HUES48 (cell line): ENCODE measurements at regions not wholly inside any gene's neighbourhood (a gene's known extent, or its start where the extent isn't known, plus 50 kb on each side); places are given as distances from the start of the nearest gene placed in this dataset.

ENCODE experiments used
- H3K27ac ChIP-seq: one replicate; pipeline ENCODE4 v1.7.0; 2013; ENCODE audit warnings: low read depth, low read length, inconsistent platforms
- H3K27me3 ChIP-seq: 2 replicates; pipeline ENCODE4 v1.6.1; 2013; ENCODE audit warnings: mild to moderate bottlenecking, low read length; ENCODE audit not compliant: control insufficient read depth, insufficient read depth
- H3K36me3 ChIP-seq: 2 replicates; pipeline ENCODE4 v1.6.1; 2013; ENCODE audit warnings: low read length; ENCODE audit not compliant: control insufficient read depth, insufficient read depth
- H3K4me1 ChIP-seq: 2 replicates; pipeline ENCODE4 v1.6.1; 2013; ENCODE audit warnings: mild to moderate bottlenecking, low read length; ENCODE audit not compliant: control insufficient read depth, insufficient read depth
- H3K4me3 ChIP-seq: 2 replicates; pipeline ENCODE4 v1.5.1; 2013; ENCODE audit warnings: mild to moderate bottlenecking, low read depth, low read length
- H3K9ac ChIP-seq: 2 replicates; pipeline ENCODE4 v1.6.1; 2013; ENCODE audit warnings: mild to moderate bottlenecking, low read depth, low read length, moderate library complexity
- H3K9me3 ChIP-seq: 2 replicates; pipeline ENCODE4 v1.6.1; 2013; ENCODE audit warnings: low read length; ENCODE audit not compliant: control insufficient read depth, insufficient read depth

DNA sequence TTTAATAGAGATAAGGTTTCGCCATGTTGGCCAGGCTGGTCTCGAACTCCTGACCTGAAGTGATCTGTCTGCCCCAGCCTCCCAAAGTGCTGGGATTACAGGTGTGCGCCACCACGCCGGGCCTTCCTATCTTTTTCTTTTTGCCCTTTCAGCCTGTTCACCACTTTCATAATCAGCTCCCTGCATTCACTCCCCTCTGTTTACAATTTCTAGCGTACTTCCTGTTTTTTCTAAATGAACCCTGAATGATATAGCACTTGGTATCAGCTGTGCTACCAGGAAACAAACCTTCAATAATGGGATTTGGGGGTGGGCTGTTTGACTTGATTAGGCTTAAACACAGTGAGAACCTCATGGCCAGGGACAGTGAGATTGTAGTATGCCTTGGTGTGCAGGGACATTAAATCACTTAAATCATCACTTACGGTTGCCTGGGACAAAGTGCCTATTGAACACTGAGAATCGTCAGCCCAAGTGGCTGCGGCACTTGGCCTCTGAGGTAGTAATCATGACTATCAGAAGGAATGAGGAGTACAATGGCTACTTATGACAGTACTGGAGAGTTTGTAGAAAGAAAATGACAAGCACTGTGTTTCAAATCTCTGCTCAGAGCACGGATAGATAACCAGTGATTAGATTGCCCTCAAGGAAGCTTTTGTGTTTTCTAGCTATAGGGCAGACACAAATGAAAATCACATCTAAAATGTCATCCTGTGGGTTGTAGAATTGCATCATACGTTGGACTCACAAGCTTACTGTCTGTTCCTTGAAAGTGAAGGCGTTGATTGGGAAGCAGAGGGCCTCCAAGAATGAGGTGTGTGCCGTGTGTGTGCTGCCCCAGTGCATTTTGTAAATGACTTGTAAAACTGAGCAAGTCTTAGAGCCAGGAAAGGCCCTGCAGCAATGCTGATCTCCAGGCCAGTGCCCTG lies 661.8 kb downstream of the MATN1 start:
- H3K4me1 ChIP-seq: no peaks in the 10 kb centered on the region
- no peak overlapping the region for H3K9ac ChIP-seq
- no peaks in the 10 kb centered on the region for H3K27me3 ChIP-seq
- no peak overlapping the region for H3K4me3 ChIP-seq
- no peaks in the 10 kb centered on the region for H3K36me3 ChIP-seq
- no peaks in the 10 kb centered on the region for H3K9me3 ChIP-seq
- H3K27ac ChIP-seq: no peak overlapping the region

DNA sequence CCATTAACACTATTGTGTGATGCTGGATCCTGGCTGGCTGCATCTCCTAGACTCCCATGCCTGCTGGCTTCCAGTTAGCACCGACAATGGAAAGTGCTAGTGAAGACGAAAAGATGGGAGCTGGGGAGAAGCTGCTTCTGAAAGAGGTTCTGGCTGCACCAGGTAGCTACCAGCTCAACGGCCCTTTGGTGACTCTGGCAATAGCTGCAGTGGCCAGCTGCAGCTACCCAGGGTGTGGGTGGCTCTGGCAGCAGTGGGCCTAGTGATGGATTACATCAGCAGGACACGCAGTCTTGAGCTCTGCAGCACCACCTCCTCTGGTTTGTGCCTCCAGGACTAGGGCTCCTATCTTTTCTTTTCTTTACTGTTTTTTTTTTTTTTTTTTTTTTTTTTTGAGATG lies 662.6 kb downstream of the MATN1 start:
- Histone ChIP-seq H3K4me3 (no peak overlapping the region), H3K4me1 (no peaks in the 10 kb centered on the region), H3K27me3 (no peaks in the 10 kb centered on the region), H3K9me3 (no peaks in the 10 kb centered on the region), H3K36me3 (no peaks in the 10 kb centered on the region), H3K9ac (no peak overlapping the region), H3K27ac (no peak overlapping the region)

- Histone ChIP-seq H3K27ac (no peak overlapping the region), H3K4me1 (peaks cover 7% of the 10 kb centered on the region), H3K9ac (no peak overlapping the region), H3K36me3 (no peaks in the 10 kb centered on the region), H3K27me3 (no peaks in the 10 kb centered on the region), H3K4me3 (no peak overlapping the region), H3K9me3 (no peaks in the 10 kb centered on the region)
Measured at GRCh38 chr1:30058970-30059369, 664.4 kb downstream of the MATN1 start.

GRCh38 chr1:30054126-30054525 lies 669.3 kb downstream of the MATN1 start:
- Histone ChIP-seq H3K36me3 (no peaks in the 10 kb centered on the region), H3K27me3 (no peaks in the 10 kb centered on the region), H3K4me1 (peaks cover 11% of the 10 kb centered on the region), H3K9me3 (no peaks in the 10 kb centered on the region), H3K27ac (no peak overlapping the region), H3K4me3 (no peak overlapping the region), H3K9ac (no peak overlapping the region)

DNA sequence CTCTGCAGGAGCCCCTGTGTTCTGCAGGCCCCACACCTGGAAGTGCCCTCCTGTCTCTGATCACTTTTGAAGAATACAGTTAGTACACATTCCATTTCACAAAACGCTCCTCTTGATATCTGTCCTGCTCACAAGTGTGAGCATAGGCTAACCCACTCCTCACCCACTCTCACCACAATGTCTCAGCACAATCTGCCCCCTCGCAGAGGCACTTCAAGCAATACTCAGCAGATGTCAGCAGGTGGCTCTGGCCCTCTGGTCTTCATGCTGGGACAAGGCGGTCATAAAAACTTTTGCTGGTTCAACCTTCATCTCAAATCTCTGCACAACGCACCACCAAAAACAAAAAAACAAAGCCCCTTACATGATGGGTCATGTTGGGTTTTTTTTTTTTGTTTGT lies 671.2 kb downstream of the MATN1 start:
- Histone ChIP-seq H3K4me1 (peaks cover 11% of the 10 kb centered on the region), H3K9ac (no peak overlapping the region), H3K9me3 (no peaks in the 10 kb centered on the region), H3K4me3 (no peak overlapping the region), H3K36me3 (no peaks in the 10 kb centered on the region), H3K27ac (no peak overlapping the region), H3K27me3 (no peaks in the 10 kb centered on the region)

- Histone ChIP-seq H3K4me3 (no peak overlapping the region), H3K4me1 (peaks cover 11% of the 10 kb centered on the region), H3K9me3 (no peaks in the 10 kb centered on the region)
Measured at GRCh38 chr1:30051777-30052176, 671.6 kb downstream of the MATN1 start.

DNA sequence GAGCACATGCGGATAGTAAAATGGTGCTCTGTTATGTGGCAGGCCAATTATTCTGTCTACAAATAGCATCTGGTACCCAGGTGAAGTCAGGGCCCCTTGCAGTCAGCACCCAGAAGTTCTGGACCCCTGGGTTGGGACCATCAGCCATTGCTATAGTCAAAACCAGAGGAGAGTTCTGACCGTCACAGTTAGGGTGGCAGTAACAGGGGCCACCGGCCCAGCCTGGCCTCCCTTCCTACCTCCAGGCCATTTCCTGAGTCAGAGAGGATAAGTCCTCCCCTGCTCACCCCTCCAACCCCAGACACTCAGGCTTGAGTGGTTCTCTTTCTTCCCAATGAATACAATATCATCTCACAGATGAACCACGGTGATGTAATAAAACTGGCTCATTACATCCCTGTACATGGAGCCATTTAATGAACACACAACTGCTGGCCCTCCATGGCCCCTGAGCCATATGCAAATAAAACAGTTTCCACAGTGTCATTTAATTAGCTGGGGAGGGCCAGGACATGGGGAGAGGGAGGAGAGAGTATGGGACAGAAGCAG lies 673.6 kb downstream of the MATN1 start:
- Histone ChIP-seq H3K9ac (no peak overlapping the region), H3K4me1 (peaks cover 11% of the 10 kb centered on the region), H3K9me3 (no peaks in the 10 kb centered on the region), H3K27ac (no peak overlapping the region), H3K27me3 (no peaks in the 10 kb centered on the region), H3K4me3 (no peak overlapping the region), H3K36me3 (no peaks in the 10 kb centered on the region)

More at GRCh38 chr1:30051777-30052176, 671.6 kb downstream of the MATN1 start:
- no peaks in the 10 kb centered on the region for H3K27me3 ChIP-seq
- H3K27ac ChIP-seq: no peak overlapping the region
- H3K36me3 ChIP-seq: no peaks in the 10 kb centered on the region
- no peak overlapping the region for H3K9ac ChIP-seq

DNA sequence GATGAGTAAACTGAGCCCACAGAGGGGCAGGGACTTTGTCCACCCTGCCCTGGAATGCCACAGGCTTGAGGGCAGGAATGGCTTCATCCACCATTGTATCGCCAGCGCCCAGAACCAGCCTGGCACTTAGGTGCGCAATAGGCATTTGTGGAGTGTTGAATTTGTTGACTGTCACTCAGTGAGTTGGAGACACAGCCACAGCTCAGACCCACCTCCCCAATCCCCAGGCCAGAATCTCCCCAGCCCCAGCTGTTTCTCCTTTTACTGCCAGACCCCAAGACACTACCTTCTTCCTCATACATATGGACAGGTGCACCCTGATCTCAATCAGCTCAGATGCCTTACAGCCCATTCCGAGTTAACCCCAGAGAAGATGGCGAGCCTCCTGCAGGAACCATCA lies 674.5 kb downstream of the MATN1 start:
- H3K9me3 ChIP-seq: no peaks in the 10 kb centered on the region

GRCh38 chr1:30047576-30047975 lies 675.8 kb downstream of the MATN1 start:
- Histone ChIP-seq H3K36me3 (no peaks in the 10 kb centered on the region), H3K27ac (no peak overlapping the region), H3K9me3 (peaks cover 4% of the 10 kb centered on the region; the same call in 1 of the 2 replicates), H3K9ac (no peak overlapping the region), H3K4me3 (no peak overlapping the region), H3K4me1 (no peaks in the 10 kb centered on the region), H3K27me3 (no peaks in the 10 kb centered on the region)

More for the DNA sequence above, 674.5 kb downstream of the MATN1 start:
- H3K4me3 ChIP-seq: no peak overlapping the region
- H3K36me3 ChIP-seq: no peaks in the 10 kb centered on the region
- no peaks in the 10 kb centered on the region for H3K27me3 ChIP-seq
- peaks cover 3% of the 10 kb centered on the region for H3K4me1 ChIP-seq
- H3K9ac ChIP-seq: no peak overlapping the region
- no peak overlapping the region for H3K27ac ChIP-seq

- H3K36me3 ChIP-seq: no peaks in the 10 kb centered on the region
- no peaks in the 10 kb centered on the region for H3K27me3 ChIP-seq
- no peaks in the 10 kb centered on the region for H3K4me1 ChIP-seq
- no peak overlapping the region for H3K27ac ChIP-seq
- H3K4me3 ChIP-seq: no peak overlapping the region
- no peak overlapping the region for H3K9ac ChIP-seq
- peaks cover 4% of the 10 kb centered on the region; the same call in 1 of the 2 replicates for H3K9me3 ChIP-seq
Measured at GRCh38 chr1:30046751-30047150, 676.6 kb downstream of the MATN1 start.
